Smooth muscle cell (in vitro differentiated cells): ENCODE measurements at regions not wholly inside any gene's neighbourhood (a gene's known extent, or its start where the extent isn't known, plus 50 kb on each side); places are given as distances from the start of the nearest gene placed in this dataset.

Experiments used
- DNase-seq: peaks from one replicate; lab custom pipeline; 2025; ENCODE audit not compliant: unreplicated experiment; lab: John Stamatoyannopoulos, UW
- H2AFZ ChIP-seq: fragments of 200-600 bp; sonication (generic); 2 replicates; pipeline ENCODE4 v1.6.0; 2016; ENCODE audit warnings: antibody characterized with exemption, low read depth, mild to moderate bottlenecking
- H3F3A ChIP-seq: fragments of 200-600 bp; sonication (generic); 2 replicates; pipeline ENCODE4 v1.6.0; 2017; ENCODE audit warnings: antibody characterized with exemption, low read depth
- H3K27ac ChIP-seq: fragments of 200-600 bp; sonication (generic); 2 replicates; pipeline ENCODE4 v1.5.1; 2016; ENCODE audit warnings: low read depth, mild to moderate bottlenecking
- H3K27me3 ChIP-seq: fragments of 200-600 bp; sonication (generic); 2 replicates; pipeline ENCODE4 v1.6.1; 2016; ENCODE audit warnings: low read depth, mild to moderate bottlenecking
- H3K36me3 ChIP-seq: fragments of 200-600 bp; sonication (generic); 2 replicates; pipeline ENCODE4 v1.5.1; 2016; ENCODE audit warnings: low read depth
- H3K4me1 ChIP-seq: fragments of 200-600 bp; sonication (generic); 2 replicates; pipeline ENCODE4 v1.5.1; 2016; ENCODE audit warnings: low read depth
- H3K4me2 ChIP-seq: fragments of 200-600 bp; sonication (generic); 2 replicates; pipeline ENCODE4 v1.6.0; 2016; ENCODE audit warnings: mild to moderate bottlenecking
- H3K4me3 ChIP-seq: fragments of 200-600 bp; sonication (generic); 2 replicates; pipeline ENCODE4 v1.5.1; 2016; ENCODE audit warnings: mild to moderate bottlenecking
- H3K79me2 ChIP-seq: fragments of 200-600 bp; sonication (generic); 2 replicates; pipeline ENCODE4 v1.6.0; 2016; ENCODE audit warnings: low read depth, mild to moderate bottlenecking
- H3K9ac ChIP-seq: fragments of 200-600 bp; sonication (generic); 2 replicates; pipeline ENCODE4 v1.6.0; 2016; ENCODE audit warnings: low read depth
- H3K9me3 ChIP-seq: fragments of 200-600 bp; sonication (generic); replicated peaks from 2 replicates; pipeline ENCODE4 v1.5.1; 2016; ENCODE audit warnings: low read depth
- H4K20me1 ChIP-seq: fragments of 200-600 bp; sonication (generic); 2 replicates; pipeline ENCODE4 v1.6.0; 2016; ENCODE audit warnings: low read depth
- WGBS: methylation state at CpG from one replicate; pipeline ENCODE4 v1.1.7; 2016; ENCODE audit warnings: low lambda C conversion rate; 5-methylcytosine and 5-hydroxymethylcytosine counted together
- TF ChIP-seq, protein P1 (sequence below): fragments of 200-600 bp; sonication (generic); IDR thresholded peaks from 2 replicates; pipeline ENCODE4 v1.5.1; 2017; ENCODE audit warnings: borderline replicate concordance, mild to moderate bottlenecking, antibody characterized with exemption; ENCODE audit not compliant: insufficient read depth, poor library complexity, severe bottlenecking

DNA sequence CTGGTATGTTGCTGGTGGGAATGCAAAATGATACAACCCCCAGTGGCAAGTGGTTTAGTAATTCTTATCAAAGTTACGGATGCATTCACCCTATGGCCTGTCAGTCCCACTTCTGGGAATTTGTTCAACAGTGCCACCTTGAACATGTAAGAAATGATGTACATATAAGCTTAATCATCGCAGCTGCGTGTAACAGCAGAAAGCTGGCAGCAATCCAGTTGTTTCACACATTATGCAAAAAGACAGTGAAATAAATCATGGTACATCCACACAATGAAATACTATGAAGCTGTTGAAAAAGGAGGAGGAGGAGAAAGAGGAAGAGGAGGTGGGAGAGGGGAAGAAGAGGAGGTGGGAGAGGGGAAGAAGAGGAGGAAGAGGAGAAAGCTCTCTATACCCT, 76.2 kb upstream of the MYL10 start:
- Histone ChIP-seq H3K79me2 (no peaks in the 10 kb centered on the region), H2AFZ (no peak overlapping the region), H3F3A (no peaks in the 10 kb centered on the region), H3K4me2 (no peak overlapping the region), H3K4me3 (no peak overlapping the region), H3K9me3 (no peaks in the 10 kb centered on the region), H4K20me1 (no peaks in the 10 kb centered on the region), H3K4me1 (no peaks in the 10 kb centered on the region), H3K36me3 (no peaks in the 10 kb centered on the region), H3K27me3 (no peaks in the 10 kb centered on the region), H3K9ac (no peak overlapping the region), H3K27ac (no peak overlapping the region)
- no peak for DNase-seq
- TF ChIP-seq, protein P1, sequence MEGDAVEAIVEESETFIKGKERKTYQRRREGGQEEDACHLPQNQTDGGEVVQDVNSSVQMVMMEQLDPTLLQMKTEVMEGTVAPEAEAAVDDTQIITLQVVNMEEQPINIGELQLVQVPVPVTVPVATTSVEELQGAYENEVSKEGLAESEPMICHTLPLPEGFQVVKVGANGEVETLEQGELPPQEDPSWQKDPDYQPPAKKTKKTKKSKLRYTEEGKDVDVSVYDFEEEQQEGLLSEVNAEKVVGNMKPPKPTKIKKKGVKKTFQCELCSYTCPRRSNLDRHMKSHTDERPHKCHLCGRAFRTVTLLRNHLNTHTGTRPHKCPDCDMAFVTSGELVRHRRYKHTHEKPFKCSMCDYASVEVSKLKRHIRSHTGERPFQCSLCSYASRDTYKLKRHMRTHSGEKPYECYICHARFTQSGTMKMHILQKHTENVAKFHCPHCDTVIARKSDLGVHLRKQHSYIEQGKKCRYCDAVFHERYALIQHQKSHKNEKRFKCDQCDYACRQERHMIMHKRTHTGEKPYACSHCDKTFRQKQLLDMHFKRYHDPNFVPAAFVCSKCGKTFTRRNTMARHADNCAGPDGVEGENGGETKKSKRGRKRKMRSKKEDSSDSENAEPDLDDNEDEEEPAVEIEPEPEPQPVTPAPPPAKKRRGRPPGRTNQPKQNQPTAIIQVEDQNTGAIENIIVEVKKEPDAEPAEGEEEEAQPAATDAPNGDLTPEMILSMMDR: no peak
- 86% methylated on average over 3 of the region's 3 CpGs for WGBS

DNA sequence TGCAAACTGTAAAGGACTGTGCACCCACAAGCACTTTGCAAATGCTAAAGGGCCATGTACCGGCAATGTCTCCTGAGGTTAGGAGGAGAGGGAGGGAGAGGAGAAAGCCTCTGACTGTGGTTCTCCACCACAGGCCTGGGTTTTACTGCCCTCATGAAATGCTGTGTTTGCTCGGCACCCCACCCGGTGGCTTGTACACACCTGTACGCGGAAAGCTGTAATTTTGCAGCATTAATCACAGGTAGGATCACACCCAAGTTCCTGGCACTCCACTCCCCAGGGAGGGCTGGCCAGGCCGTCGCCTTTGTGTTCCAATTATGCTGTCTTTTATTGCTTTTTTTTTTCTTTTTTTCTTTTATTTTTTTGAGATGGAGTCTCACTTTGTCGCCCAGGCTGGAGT, 78.5 kb upstream of the MYL10 start:
- no peaks in the 10 kb centered on the region for H3K4me1 ChIP-seq
- no peak overlapping the region for H2AFZ ChIP-seq
- H3K4me3 ChIP-seq: no peak overlapping the region
- TF ChIP-seq, protein P1: no peak
- no peaks in the 10 kb centered on the region for H3K9me3 ChIP-seq
- no peaks in the 10 kb centered on the region for H4K20me1 ChIP-seq
- H3K9ac ChIP-seq: no peak overlapping the region
- H3K79me2 ChIP-seq: no peaks in the 10 kb centered on the region
- H3F3A ChIP-seq: no peaks in the 10 kb centered on the region
- H3K4me2 ChIP-seq: no peak overlapping the region
- no peaks in the 10 kb centered on the region for H3K27me3 ChIP-seq
- no peak for DNase-seq
- no peaks in the 10 kb centered on the region for H3K36me3 ChIP-seq
- no peak overlapping the region for H3K27ac ChIP-seq
- WGBS: 81% methylated on average over 8 of the region's 8 CpGs

DNA sequence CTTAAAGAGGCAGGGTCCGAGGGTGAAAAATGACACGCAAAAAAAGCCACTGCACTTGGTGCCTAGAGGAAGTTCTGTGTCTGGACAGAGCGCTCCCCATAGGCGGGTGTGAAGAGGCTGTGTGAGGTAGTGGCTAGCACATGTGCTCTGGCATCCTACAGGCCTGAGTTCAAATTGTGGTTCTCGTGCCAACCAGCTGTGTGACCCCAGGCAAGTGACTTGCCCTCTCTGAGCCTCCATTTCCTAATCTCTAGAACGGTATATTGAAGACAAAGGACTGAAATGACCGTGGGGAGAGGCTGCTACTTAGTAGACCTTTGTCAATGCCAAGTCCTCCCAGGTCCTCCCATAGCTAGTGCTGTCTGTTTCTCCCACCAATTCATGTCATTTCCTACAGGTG, 79.1 kb upstream of the MYL10 start:
- Histone ChIP-seq H3K9me3 (no peaks in the 10 kb centered on the region), H3K4me1 (no peaks in the 10 kb centered on the region), H3K79me2 (no peaks in the 10 kb centered on the region), H4K20me1 (no peaks in the 10 kb centered on the region), H3K9ac (no peak overlapping the region), H2AFZ (no peak overlapping the region), H3F3A (no peaks in the 10 kb centered on the region), H3K4me3 (no peak overlapping the region), H3K27me3 (no peaks in the 10 kb centered on the region), H3K27ac (no peak overlapping the region), H3K4me2 (no peak overlapping the region), H3K36me3 (no peaks in the 10 kb centered on the region)
- no peak for DNase-seq
- WGBS: 90% methylated on average over 7 of the region's 7 CpGs
- TF ChIP-seq, protein P1: no peak

DNA sequence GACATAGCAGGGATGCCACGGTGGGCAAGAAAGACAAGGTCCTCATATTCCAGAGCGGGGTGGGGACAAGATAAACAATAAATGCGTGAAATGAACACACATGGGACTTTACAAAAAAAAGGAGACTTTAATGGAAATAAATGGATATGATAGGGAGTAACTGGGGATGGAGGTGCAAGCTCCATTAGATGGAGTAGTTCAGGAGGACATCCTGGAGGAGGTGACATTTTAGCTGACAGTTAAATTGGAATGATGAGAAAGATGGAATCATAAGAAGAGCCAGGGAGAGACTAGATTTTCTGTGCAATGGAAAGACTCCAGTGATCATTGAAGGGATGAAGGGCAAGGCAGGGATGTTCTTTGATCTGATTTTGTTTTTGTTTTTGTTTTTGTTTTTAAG, 83.6 kb upstream of the MYL10 start:
- Histone ChIP-seq H3K4me1 (no peaks in the 10 kb centered on the region), H3F3A (no peaks in the 10 kb centered on the region), H3K9ac (no peak overlapping the region), H3K27me3 (no peaks in the 10 kb centered on the region), H3K27ac (no peak overlapping the region), H3K4me3 (no peak overlapping the region), H3K9me3 (no peaks in the 10 kb centered on the region), H3K79me2 (no peaks in the 10 kb centered on the region), H4K20me1 (no peaks in the 10 kb centered on the region), H2AFZ (no peak overlapping the region), H3K36me3 (no peaks in the 10 kb centered on the region), H3K4me2 (no peak overlapping the region)
- TF ChIP-seq, protein P1: no peak
- no peak for DNase-seq
- WGBS: 99% methylated on average over 3 of the region's 3 CpGs
